ACC112 (cell line): ENCODE measurements at regions not wholly inside any gene's neighbourhood (a gene's known extent, or its start where the extent isn't known, plus 50 kb on each side); places are given as distances from the start of the nearest gene placed in this dataset.

Source experiments
- H2AFZ ChIP-seq: fragments of 200-600 bp; sonication (generic); one replicate; pipeline ENCODE4 v1.6.0; 2017; ENCODE audit warnings: antibody characterized with exemption, low read length; ENCODE audit not compliant: unreplicated experiment
- H3K27ac ChIP-seq: fragments of 200-600 bp; sonication (generic); 2 replicates; pipeline ENCODE4 v1.5.1; 2014; ENCODE audit warnings: low read depth, mild to moderate bottlenecking, antibody characterized with exemption, low read length, moderate library complexity
- H3K27me3 ChIP-seq: fragments of 200-600 bp; sonication (generic); 2 replicates; pipeline ENCODE4 v1.6.1; 2014; ENCODE audit warnings: mild to moderate bottlenecking, antibody characterized with exemption, low read length, moderate library complexity, mixed read lengths; ENCODE audit not compliant: insufficient read depth
- H3K36me3 ChIP-seq: fragments of 200-600 bp; sonication (generic); 2 replicates; pipeline ENCODE4 v1.6.1; 2016; ENCODE audit warnings: mild to moderate bottlenecking, antibody characterized with exemption, low read length, moderate library complexity, mixed read lengths; ENCODE audit not compliant: insufficient read depth
- H3K4me1 ChIP-seq: fragments of 200-600 bp; sonication (generic); one replicate; pipeline ENCODE4 v1.6.1; 2016; ENCODE audit warnings: low read length, mixed read lengths; ENCODE audit not compliant: insufficient read depth, unreplicated experiment, control insufficient read depth
- H3K4me3 ChIP-seq: fragments of 200-600 bp; sonication (generic); 2 replicates; pipeline ENCODE4 v1.5.1; 2014; ENCODE audit warnings: mild to moderate bottlenecking, low read depth, low read length
- H3K79me2 ChIP-seq: fragments of 200-600 bp; sonication (generic); one replicate; pipeline ENCODE4 v1.6.0; 2016; ENCODE audit warnings: low read length; ENCODE audit not compliant: control insufficient read depth, unreplicated experiment, insufficient read depth

- H3K27me3 ChIP-seq = peaks cover 64% of the 10 kb centered on the region
- no peaks in the 10 kb centered on the region for H3K79me2 ChIP-seq
- H3K4me3 ChIP-seq = no peak overlapping the region
- H3K27ac ChIP-seq = no peak overlapping the region
- H2AFZ ChIP-seq = no peak overlapping the region
- no peaks in the 10 kb centered on the region for H3K4me1 ChIP-seq
- no peaks in the 10 kb centered on the region for H3K36me3 ChIP-seq
Measured at GRCh38 chr3:71896751-71897150, 111.8 kb upstream of the PROK2 start.

GRCh38 chr3:71893702-71894479 is 108.9 kb upstream of the PROK2 start:
- peaks cover 73% of the 10 kb centered on the region for H3K27me3 ChIP-seq
- no peaks in the 10 kb centered on the region for H3K36me3 ChIP-seq
- H3K4me3 ChIP-seq = no peak overlapping the region
- H3K27ac ChIP-seq = no peak overlapping the region
- H2AFZ ChIP-seq = no peak overlapping the region
- H3K4me1 ChIP-seq = no peaks in the 10 kb centered on the region
- H3K79me2 ChIP-seq = no peaks in the 10 kb centered on the region

- no peak overlapping the region for H2AFZ ChIP-seq
- no peaks in the 10 kb centered on the region for H3K79me2 ChIP-seq
- H3K4me1 ChIP-seq = no peaks in the 10 kb centered on the region
- H3K27me3 ChIP-seq = peaks cover 73% of the 10 kb centered on the region
- H3K36me3 ChIP-seq = no peaks in the 10 kb centered on the region
- H3K4me3 ChIP-seq = no peak overlapping the region
- H3K27ac ChIP-seq = no peak overlapping the region
Measured at GRCh38 chr3:71893122-71893521, 108.2 kb upstream of the PROK2 start.

GRCh38 chr3:71891483-71891882 is 106.5 kb upstream of the PROK2 start:
- H2AFZ ChIP-seq = no peak overlapping the region
- no peaks in the 10 kb centered on the region for H3K79me2 ChIP-seq
- H3K36me3 ChIP-seq = no peaks in the 10 kb centered on the region
- H3K27ac ChIP-seq = no peak overlapping the region
- H3K4me3 ChIP-seq = no peak overlapping the region
- no peaks in the 10 kb centered on the region for H3K4me1 ChIP-seq
- H3K27me3 ChIP-seq = peaks cover 73% of the 10 kb centered on the region

GRCh38 chr3:71890356-71890931 is 105.5 kb upstream of the PROK2 start:
- Histone ChIP-seq H3K27ac (no peak overlapping the region), H3K4me3 (no peak overlapping the region), H2AFZ (no peak overlapping the region), H3K79me2 (no peaks in the 10 kb centered on the region), H3K27me3 (peaks cover 74% of the 10 kb centered on the region), H3K36me3 (no peaks in the 10 kb centered on the region), H3K4me1 (no peaks in the 10 kb centered on the region)

- H3K4me1 ChIP-seq = no peaks in the 10 kb centered on the region
- H3K4me3 ChIP-seq = no peak overlapping the region
- H3K36me3 ChIP-seq = no peaks in the 10 kb centered on the region
- H3K27me3 ChIP-seq = peaks cover 81% of the 10 kb centered on the region
- no peak overlapping the region for H2AFZ ChIP-seq
- H3K79me2 ChIP-seq = no peaks in the 10 kb centered on the region
- no peak overlapping the region for H3K27ac ChIP-seq
Measured at GRCh38 chr3:71887256-71887655, 102.3 kb upstream of the PROK2 start.

- Histone ChIP-seq H3K27me3 (peaks cover 83% of the 10 kb centered on the region), H2AFZ (no peak overlapping the region), H3K4me3 (no peak overlapping the region)
Measured at GRCh38 chr3:71885006-71885405, 100.1 kb upstream of the PROK2 start.

GRCh38 chr3:71881732-71882131 is 96.8 kb upstream of the PROK2 start:
- Histone ChIP-seq H3K27me3 (peaks cover 68% of the 10 kb centered on the region), H3K27ac (no peak overlapping the region), H3K79me2 (no peaks in the 10 kb centered on the region), H2AFZ (no peak overlapping the region), H3K4me3 (no peak overlapping the region), H3K36me3 (no peaks in the 10 kb centered on the region), H3K4me1 (no peaks in the 10 kb centered on the region)

More at GRCh38 chr3:71885006-71885405, 100.1 kb upstream of the PROK2 start:
- Histone ChIP-seq H3K36me3 (no peaks in the 10 kb centered on the region), H3K4me1 (no peaks in the 10 kb centered on the region), H3K27ac (no peak overlapping the region), H3K79me2 (no peaks in the 10 kb centered on the region)

- H3K4me1 ChIP-seq = no peaks in the 10 kb centered on the region
Measured at GRCh38 chr3:71881041-71881440, 96.1 kb upstream of the PROK2 start.

GRCh38 chr3:71879089-71879488 is 94.1 kb upstream of the PROK2 start:
- Histone ChIP-seq H2AFZ (no peak overlapping the region), H3K27me3 (peaks cover 43% of the 10 kb centered on the region)

More at GRCh38 chr3:71881041-71881440, 96.1 kb upstream of the PROK2 start:
- H3K27ac ChIP-seq = no peak overlapping the region
- no peaks in the 10 kb centered on the region for H3K79me2 ChIP-seq
- peaks cover 61% of the 10 kb centered on the region for H3K27me3 ChIP-seq
- H3K4me3 ChIP-seq = no peak overlapping the region
- no peaks in the 10 kb centered on the region for H3K36me3 ChIP-seq
- H2AFZ ChIP-seq = no peak overlapping the region

More at GRCh38 chr3:71879089-71879488, 94.1 kb upstream of the PROK2 start:
- Histone ChIP-seq H3K36me3 (no peaks in the 10 kb centered on the region), H3K4me3 (no peak overlapping the region), H3K27ac (no peak overlapping the region), H3K79me2 (no peaks in the 10 kb centered on the region), H3K4me1 (no peaks in the 10 kb centered on the region)
